ENCODE measurements at regions not wholly inside any gene's neighbourhood (a gene's known extent, or its start where the extent isn't known, plus 50 kb on each side); places are given as distances from the start of the nearest gene placed in this dataset.

- Histone ChIP-seq H4K20me1 (replicated peaks; ENCODE audit: control insufficient read depth, extremely low read depth, insufficient read depth, low read length) (no peaks in the 10 kb centered on the region), H3K9me3 (replicated peaks; ENCODE audit: control insufficient read depth, insufficient read depth, low read length) (no peaks in the 10 kb centered on the region), H3K36me3 (ENCODE audit: control insufficient read depth in 2 of 2, extremely low read depth in 1 of 2, insufficient read depth in 2 of 2, low read length in 2 of 2) (no peaks in the 10 kb centered on the region), H3K4me2 (ENCODE audit: insufficient read depth, low read length) (no peak overlapping the region), H2AFZ (ENCODE audit: low read depth, low read length) (no peak overlapping the region), H3K27ac (ENCODE audit: insufficient read depth, low read depth, low read length) (no peak overlapping the region), H3K9ac (replicated peaks; ENCODE audit: extremely low read depth, insufficient read depth, low read length) (no peak overlapping the region), H3K9me1 (replicated peaks; ENCODE audit: control insufficient read depth, extremely low read depth, insufficient read depth, low read length) (no peaks in the 10 kb centered on the region), H3K4me3 (replicated peaks in 1 of 3; ENCODE audit: insufficient read depth in 1 of 3, low read depth in 1 of 3, low read length in 3 of 3) (no peak overlapping the region), H3K79me2 (ENCODE audit: control insufficient read depth, insufficient read depth, low read length) (no peaks in the 10 kb centered on the region), H3K4me1 (ENCODE audit: control insufficient read depth, extremely low read depth, insufficient read depth, low read length) (no peaks in the 10 kb centered on the region), H3K27me3 (ENCODE audit: control insufficient read depth in 2 of 2, insufficient read depth in 2 of 2, low read length in 2 of 2) (no peaks in the 10 kb centered on the region)
- TF ChIP-seq POLR2AphosphoS5 (IDR thresholded peaks at IDR 0.05; ENCODE audit: insufficient read depth, low read depth, low read length) (no peak), MYC (IDR thresholded peaks at IDR 0.05; ENCODE audit: low read depth, low read length) (no peak), GATA2 (IDR thresholded peaks at IDR 0.05; ENCODE audit: insufficient read depth, insufficient read length, low read depth, low read length) (no peak), MAX (IDR thresholded peaks at IDR 0.05; ENCODE audit: insufficient read depth, insufficient read length) (no peak), FOS (IDR thresholded peaks at IDR 0.05; ENCODE audit: borderline replicate concordance, insufficient read depth, low read length) (no peak), POLR2A (IDR thresholded peaks at IDR 0.05; ENCODE audit: low read depth, low read length) (no peak), JUN (IDR thresholded peaks at IDR 0.05; ENCODE audit: borderline replicate concordance, insufficient read depth, insufficient read length, low read depth) (no peak), CTCF (IDR thresholded peaks at IDR 0.05; ENCODE audit: extremely low read depth in 1 of 2, insufficient read depth in 1 of 2, low read depth in 1 of 2, low read length in 2 of 2) (no peak), EZH2 (IDR thresholded peaks at IDR 0.05; ENCODE audit: borderline replicate concordance, low read depth, low read length, severe bottlenecking) (no peak)
- ChIA-PET POLR2A (no interaction called here), CTCF (no interaction called here)
- DNase-seq (ENCODE audit: low read depth, low spot score), result no peak
- intact Hi-C loops (cut with micrococcal nuclease), result no loop called here
- dilution Hi-C loops (cut with MboI; ENCODE audit: extremely low pct_ligation_motif_present, low sequenced_read_pairs), result no loop called here
- no TSS peak for BruUV-seq (replicated peaks)
- FAIRE-seq, result no peak
Measured at GRCh38 chr18:9032519-9032918, 70.0 kb upstream of the NDUFV2 start.
